OCI-LY7 (cell line): ENCODE measurements at regions not wholly inside any gene's neighbourhood (a gene's known extent, or its start where the extent isn't known, plus 50 kb on each side); places are given as distances from the start of the nearest gene placed in this dataset.

Experiments
- BruUV-seq: library from RNA; stranded (reverse); fragments of 400-500 nt; replicated peaks from 2 replicates; lab custom pipeline; 2021; lab: Mats Ljungman, UMichigan
- CTCF ChIA-PET: fragments of 300-600 bp; sonication (Branson Sonifier 250); formaldehyde crosslinking; loops from one replicate; lab custom pipeline; 2022; ENCODE audit warnings: antibody characterized with exemption; ENCODE audit not compliant: unreplicated experiment; lab: Charles Lee
- POLR2A ChIA-PET: fragments of 300-600 bp; sonication (Branson Sonifier 250); formaldehyde crosslinking; loops from one replicate; lab custom pipeline; 2022; ENCODE audit warnings: antibody characterized with exemption; lab: Charles Lee
- DNase-seq: peaks from one replicate; pipeline ENCODE4 v3.0.0-alpha.2; 2015; ENCODE audit warnings: low spot score
- H2AFZ ChIP-seq: fragments of 200-600 bp; sonication (generic), shearing (Covaris generic); 2 replicates; pipeline ENCODE4 v1.6.1; 2014; ENCODE audit warnings: mild to moderate bottlenecking, antibody characterized with exemption, low read length, moderate library complexity
- H3K27ac ChIP-seq: fragments of 200-600 bp; sonication (generic); 2 replicates; pipeline ENCODE4 v1.5.1; 2014; ENCODE audit warnings: mixed run types, low read depth, mild to moderate bottlenecking, moderate library complexity, low read length, inconsistent platforms; ENCODE audit not compliant: poor library complexity, severe bottlenecking
- H3K36me3 ChIP-seq: fragments of 200-600 bp; sonication (generic); 2 replicates; pipeline ENCODE4 v1.6.1; 2014; ENCODE audit warnings: mild to moderate bottlenecking, antibody characterized with exemption, low read length, moderate library complexity, mixed read lengths; ENCODE audit not compliant: insufficient read depth
- H3K4me1 ChIP-seq: fragments of 200-600 bp; sonication (generic); 2 replicates; pipeline ENCODE4 v1.5.1; 2014; ENCODE audit warnings: mild to moderate bottlenecking, low read length; ENCODE audit not compliant: insufficient read depth, poor library complexity, severe bottlenecking
- H3K4me2 ChIP-seq: fragments of 200-600 bp; sonication (generic); 2 replicates; pipeline ENCODE4 v1.6.1; 2014; ENCODE audit warnings: mild to moderate bottlenecking, low read length
- H3K4me3 ChIP-seq: fragments of 200-600 bp; sonication (generic); 2 replicates; pipeline ENCODE4 v1.5.1; 2014; ENCODE audit warnings: mild to moderate bottlenecking, low read depth, low read length; ENCODE audit not compliant: poor library complexity, severe bottlenecking
- H3K79me2 ChIP-seq: fragments of 200-600 bp; sonication (generic); 2 replicates; pipeline ENCODE4 v1.6.1; 2016; ENCODE audit warnings: low read depth, mild to moderate bottlenecking, low read length, moderate library complexity, mixed read lengths; ENCODE audit not compliant: insufficient read depth
- H3K9me2 ChIP-seq: fragments of 200-600 bp; sonication (generic); 2 replicates; pipeline ENCODE4 v1.6.1; 2016; ENCODE audit warnings: mild to moderate bottlenecking, low read length, mixed read lengths; ENCODE audit not compliant: insufficient read depth
- H3K9me3 ChIP-seq: fragments of 200-600 bp; sonication (generic); 2 replicates; pipeline ENCODE4 v1.6.1; 2014; ENCODE audit warnings: mild to moderate bottlenecking, mixed run types, low read length, mixed read lengths
- H4K20me1 ChIP-seq: fragments of 200-600 bp; sonication (generic); 2 replicates; pipeline ENCODE4 v1.6.1; 2014; ENCODE audit warnings: mild to moderate bottlenecking, antibody characterized with exemption, low read length, moderate library complexity, mixed read lengths; ENCODE audit not compliant: insufficient read depth
- CTCF ChIP-seq: fragments of 200-600 bp; sonication (generic); conservative IDR thresholded peaks from 2 replicates; pipeline ENCODE4 v1.5.1; 2014; ENCODE audit warnings: mild to moderate bottlenecking, antibody characterized with exemption, low read length, moderate library complexity, mixed read lengths
- EZH2phosphoT487 ChIP-seq: fragments of 200-600 bp; sonication (generic); IDR thresholded peaks from 2 replicates; pipeline ENCODE4 v1.6.1; 2018; ENCODE audit warnings: low read depth, borderline replicate concordance, mild to moderate bottlenecking, mixed run types, antibody characterized with exemption, low read length, moderate library complexity, mixed read lengths
- intact Hi-C: fragments of 100-400 bp; cut with micrococcal nuclease; formaldehyde crosslinking; loops from one replicate; pipeline ENCODE4 v1.10.0; 2022; ENCODE audit not compliant: unreplicated experiment

DNA sequence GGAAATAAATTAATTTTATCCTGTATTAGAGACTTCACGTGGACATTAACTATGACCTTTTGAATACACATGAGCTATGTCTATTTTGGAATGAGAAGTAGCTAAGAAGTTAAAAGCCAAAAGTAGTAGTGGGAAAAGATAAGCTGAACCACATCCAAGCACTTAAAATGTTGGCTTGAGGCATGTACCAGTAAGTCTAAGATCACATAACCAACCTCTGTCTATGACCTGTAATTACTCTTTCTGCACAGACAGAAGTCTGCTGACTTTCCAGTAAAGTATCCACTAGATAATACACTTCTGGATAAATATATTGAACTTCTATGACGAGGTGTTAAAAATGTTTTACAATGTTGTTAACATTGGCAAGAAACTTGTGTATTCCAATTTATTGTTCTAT is 68.7 kb downstream of the LIG4 start:
- Histone ChIP-seq H3K36me3 (no peaks in the 10 kb centered on the region), H3K4me3 (no peak overlapping the region), H4K20me1 (no peaks in the 10 kb centered on the region), H3K9me2 (no peaks in the 10 kb centered on the region), H3K4me2 (no peak overlapping the region), H2AFZ (no peak overlapping the region), H3K4me1 (no peaks in the 10 kb centered on the region), H3K27ac (no peak overlapping the region), H3K9me3 (no peaks in the 10 kb centered on the region), H3K79me2 (no peaks in the 10 kb centered on the region)
- BruUV-seq: no TSS peak
- ChIA-PET POLR2A (interaction anchor here (1.2 kb wide), 1 partner anchor 9 kb away, joined by 5 read pairs; no protein-coding TSS in a partner anchor), CTCF (no interaction called here)
- intact Hi-C loops: no loop called here
- TF ChIP-seq EZH2phosphoT487 (no peak), CTCF (no peak)
- no peak for DNase-seq

GRCh38 chr13:108142702-108143436 is 72.5 kb downstream of the LIG4 start:
- DNase-seq: no peak
- Histone ChIP-seq H3K4me2 (no peak overlapping the region), H2AFZ (no peak overlapping the region), H3K27ac (no peak overlapping the region), H3K4me3 (no peak overlapping the region), H3K79me2 (no peaks in the 10 kb centered on the region), H3K9me2 (no peaks in the 10 kb centered on the region), H4K20me1 (no peaks in the 10 kb centered on the region), H3K36me3 (no peaks in the 10 kb centered on the region), H3K9me3 (no peaks in the 10 kb centered on the region), H3K4me1 (no peaks in the 10 kb centered on the region)
- ChIA-PET POLR2A (no interaction called here), CTCF (no interaction called here)
- intact Hi-C loops: no loop called here
- TF ChIP-seq EZH2phosphoT487: no peak
- TF ChIP-seq CTCF: no peak
- BruUV-seq: no TSS peak

GRCh38 chr13:108137176-108137575 is 78.2 kb downstream of the LIG4 start:
- no peak overlapping the region for H2AFZ ChIP-seq
- no TSS peak for BruUV-seq
- DNase-seq: no peak
- H3K4me1 ChIP-seq: no peaks in the 10 kb centered on the region
- H3K9me2 ChIP-seq: no peaks in the 10 kb centered on the region
- H3K79me2 ChIP-seq: no peaks in the 10 kb centered on the region
- no peak overlapping the region for H3K4me3 ChIP-seq
- H3K27ac ChIP-seq: no peak overlapping the region
- intact Hi-C loops: no loop called here
- no peaks in the 10 kb centered on the region for H4K20me1 ChIP-seq
- no peaks in the 10 kb centered on the region for H3K36me3 ChIP-seq
- TF ChIP-seq CTCF (no peak), EZH2phosphoT487 (no peak)
- no peaks in the 10 kb centered on the region for H3K9me3 ChIP-seq
- POLR2A ChIA-PET: no interaction called here
- CTCF ChIA-PET: no interaction called here
- no peak overlapping the region for H3K4me2 ChIP-seq
